H9 (cell line): ENCODE measurements at regions not wholly inside any gene's neighbourhood (a gene's known extent, or its start where the extent isn't known, plus 50 kb on each side); places are given as distances from the start of the nearest gene placed in this dataset.

Experiments
- DNase-seq: peaks from one replicate; pipeline ENCODE4 v3.0.0-alpha.2; 2017
- H2AFZ ChIP-seq: one replicate; pipeline ENCODE4 v1.6.1; 2013; ENCODE audit warnings: mild to moderate bottlenecking, low read length, control low read depth, moderate library complexity
- H2AK5ac ChIP-seq: 2 replicates; pipeline ENCODE4 v1.6.1; 2013; ENCODE audit warnings: low read length, control low read depth, mixed read lengths; ENCODE audit not compliant: insufficient read length
- H2BK120ac ChIP-seq: one replicate; pipeline ENCODE4 v1.6.1; 2013; ENCODE audit warnings: low read depth, mild to moderate bottlenecking, low read length, control low read depth, inconsistent platforms; ENCODE audit not compliant: poor library complexity, severe bottlenecking
- H2BK12ac ChIP-seq: 2 replicates; pipeline ENCODE4 v1.6.1; 2013; ENCODE audit warnings: low read length, control low read depth, mixed read lengths, low read depth; ENCODE audit not compliant: insufficient read length
- H2BK15ac ChIP-seq: 2 replicates; pipeline ENCODE4 v1.6.1; 2013; ENCODE audit warnings: low read depth, low read length, control low read depth
- H2BK20ac ChIP-seq: one replicate; pipeline ENCODE4 v1.6.1; 2013; ENCODE audit warnings: low read depth, mild to moderate bottlenecking, low read length, control low read depth, inconsistent platforms; ENCODE audit not compliant: poor library complexity, severe bottlenecking
- H2BK5ac ChIP-seq: 2 replicates; pipeline ENCODE4 v1.6.1; 2013; ENCODE audit warnings: low read length, control low read depth, mixed read lengths; ENCODE audit not compliant: insufficient read length
- H3K14ac ChIP-seq: 2 replicates; pipeline ENCODE4 v1.6.1; 2013; ENCODE audit warnings: low read length, control low read depth; ENCODE audit not compliant: insufficient read depth
- H3K18ac ChIP-seq: 2 replicates; pipeline ENCODE4 v1.6.1; 2013; ENCODE audit warnings: low read depth, mild to moderate bottlenecking, mixed read lengths, low read length, control low read depth; ENCODE audit not compliant: insufficient read length
- H3K23ac ChIP-seq: 2 replicates; pipeline ENCODE4 v1.6.1; 2013; ENCODE audit warnings: low read length, control low read depth, mixed read lengths, low read depth; ENCODE audit not compliant: insufficient read length
- H3K23me2 ChIP-seq: 2 replicates; pipeline ENCODE4 v1.6.1; 2013; ENCODE audit warnings: low read depth, mild to moderate bottlenecking, mixed read lengths, low read length, control low read depth; ENCODE audit not compliant: insufficient read length, poor library complexity, severe bottlenecking
- H3K27ac ChIP-seq: 2 replicates; pipeline ENCODE4 v1.5.1; 2013; ENCODE audit warnings: low read length, control low read depth, mixed read lengths, low read depth; ENCODE audit not compliant: insufficient read length
- H3K27me3 ChIP-seq: 2 replicates; pipeline ENCODE4 v1.6.1; 2013; ENCODE audit warnings: low read length, control low read depth, inconsistent platforms; ENCODE audit not compliant: insufficient read depth
- H3K4ac ChIP-seq: 2 replicates; pipeline ENCODE4 v1.6.1; 2013; ENCODE audit warnings: low read depth, mild to moderate bottlenecking, control low read depth, inconsistent platforms, low read length, moderate library complexity
- H3K4me1 ChIP-seq: 2 replicates; pipeline ENCODE4 v1.6.1; 2013; ENCODE audit warnings: low read length, control low read depth, inconsistent platforms; ENCODE audit not compliant: insufficient read depth
- H3K4me2 ChIP-seq: 2 replicates; pipeline ENCODE4 v1.6.1; 2013; ENCODE audit warnings: low read length, control low read depth, mixed read lengths; ENCODE audit not compliant: insufficient read length, insufficient read depth
- H3K56ac ChIP-seq: 2 replicates; pipeline ENCODE4 v1.6.1; 2013; ENCODE audit warnings: low read depth, mild to moderate bottlenecking, mixed read lengths, low read length, control low read depth; ENCODE audit not compliant: insufficient read length
- H3K79me1 ChIP-seq: 2 replicates; pipeline ENCODE4 v1.6.1; 2013; ENCODE audit warnings: low read depth, mild to moderate bottlenecking, moderate library complexity, low read length, control low read depth, inconsistent platforms; ENCODE audit not compliant: insufficient read depth, poor library complexity, severe bottlenecking
- H3K79me2 ChIP-seq: 2 replicates; pipeline ENCODE4 v1.6.1; 2013; ENCODE audit warnings: low read length, control low read depth, inconsistent platforms; ENCODE audit not compliant: insufficient read depth
- H3K9ac ChIP-seq: 2 replicates; pipeline ENCODE4 v1.6.1; 2013; ENCODE audit warnings: low read length, control low read depth, mixed read lengths; ENCODE audit not compliant: insufficient read length; ENCODE audit errors: extremely low read depth
- H3K9me3 ChIP-seq: one replicate; pipeline ENCODE4 v1.6.1; 2013; ENCODE audit warnings: low read depth, low read length, inconsistent platforms; ENCODE audit not compliant: control insufficient read depth
- H3T11ph ChIP-seq: one replicate; pipeline ENCODE4 v1.6.1; 2013; ENCODE audit warnings: mild to moderate bottlenecking, low read length, control low read depth, inconsistent platforms
- H4K20me1 ChIP-seq: one replicate; pipeline ENCODE4 v1.6.1; 2013; ENCODE audit not compliant: control insufficient read depth, insufficient read length, insufficient read depth
- H4K5ac ChIP-seq: 2 replicates; pipeline ENCODE4 v1.6.1; 2013; ENCODE audit warnings: low read depth, mild to moderate bottlenecking, mixed read lengths, low read length, control low read depth; ENCODE audit not compliant: insufficient read length
- H4K8ac ChIP-seq: replicated peaks from 2 replicates; pipeline ENCODE4 v1.6.1; 2013; ENCODE audit warnings: low read length, control low read depth, mixed read lengths, low read depth; ENCODE audit not compliant: insufficient read length
- H4K91ac ChIP-seq: 2 replicates; pipeline ENCODE4 v1.6.1; 2013; ENCODE audit warnings: low read depth, mild to moderate bottlenecking, moderate library complexity, mixed read lengths, low read length, control low read depth; ENCODE audit not compliant: insufficient read length
- H3K27ac Mint-ChIP-seq, 3 experiments: 2 replicates in 2 of 3; 3 replicates in 1 of 3; pipeline ENCODE4 v1.8.0; 2020 to 2021; ENCODE audit warnings: mixed read lengths in 3 of 3, mild to moderate bottlenecking in 1 of 3, moderate library complexity in 1 of 3
- H3K27me3 Mint-ChIP-seq: 2 replicates; pipeline ENCODE4 v1.8.0; 2021; ENCODE audit warnings: low read depth, mild to moderate bottlenecking, moderate library complexity, mixed read lengths
- H3K36me3 Mint-ChIP-seq, 3 experiments: 2 replicates in 2 of 3; 3 replicates in 1 of 3; pipeline ENCODE4 v1.8.0; 2020 to 2021; ENCODE audit warnings: low read depth in 3 of 3, mixed read lengths in 3 of 3; ENCODE audit not compliant: insufficient read depth in 1 of 3
- H3K4me1 Mint-ChIP-seq, 2 experiments: 2 replicates each; pipeline ENCODE4 v1.8.0; 2020; ENCODE audit warnings: mixed read lengths in 2 of 2
- H3K4me3 Mint-ChIP-seq, 2 experiments: 2 replicates in 1 of 2; 3 replicates in 1 of 2; pipeline ENCODE4 v1.8.0; 2020 to 2021; ENCODE audit warnings: mild to moderate bottlenecking in 2 of 2, mixed read lengths in 2 of 2, moderate library complexity in 1 of 2
- H3K9me3 Mint-ChIP-seq, 2 experiments: 2 replicates in 1 of 2; 3 replicates in 1 of 2; pipeline ENCODE4 v1.8.0; 2020; ENCODE audit warnings: mild to moderate bottlenecking in 2 of 2, mixed read lengths in 2 of 2, moderate library complexity in 1 of 2
- CTCF ChIP-seq: fragments of 200-600 bp; sonication (generic); conservative IDR thresholded peaks from 3 replicates; pipeline ENCODE4 v1.8.0; 2021; ENCODE audit warnings: antibody characterized with exemption, mild to moderate bottlenecking
- WGBS: extraction: QIAGEN DNeasy Blood & Tissue Kit; methylation state at CpG from one replicate; pipeline ENCODE4 v1.1.7; 2013; ENCODE audit warnings: missing lambda C conversion rate, low lambda C conversion rate, mixed read lengths; ENCODE audit not compliant: insufficient read length; ENCODE audit errors: extremely low coverage; 5-methylcytosine and 5-hydroxymethylcytosine counted together

- Mint-ChIP-seq H3K36me3 (no peaks in the 10 kb centered on the region; a peak in 1 of 7 replicates), H3K4me1 (peaks cover 9 to 10% of the 10 kb centered on the region in 2 experiments), H3K4me3 (no peak overlapping the region), H3K9me3 (peaks cover 0 to 8% of the 10 kb centered on the region in 2 experiments; a peak in 3 of 5 replicates), H3K27ac (no peak overlapping the region), H3K27me3 (no peaks in the 10 kb centered on the region)
- Histone ChIP-seq H2BK5ac (no peak overlapping the region), H3T11ph (no peak overlapping the region), H2BK15ac (no peak overlapping the region), H4K5ac (no peak overlapping the region), H2AFZ (no peak overlapping the region), H3K23ac (no peak overlapping the region), H3K79me1 (no peaks in the 10 kb centered on the region), H2AK5ac (no peak overlapping the region), H3K4me1 (no peaks in the 10 kb centered on the region), H3K9me3 (no peaks in the 10 kb centered on the region), H2BK120ac (no peak overlapping the region), H3K27ac (no peak overlapping the region), H2BK12ac (no peak overlapping the region), H4K91ac (no peak overlapping the region), H3K18ac (no peak overlapping the region), H3K23me2 (no peaks in the 10 kb centered on the region), H3K79me2 (no peaks in the 10 kb centered on the region), H3K27me3 (no peaks in the 10 kb centered on the region), H4K8ac (no peak overlapping the region), H3K56ac (no peak overlapping the region), H3K9ac (no peak overlapping the region), H4K20me1 (no peaks in the 10 kb centered on the region), H3K14ac (no peak overlapping the region), H2BK20ac (no peak overlapping the region), H3K4me2 (no peak overlapping the region), H3K4ac (no peak overlapping the region)
- no peak for DNase-seq
- TF ChIP-seq CTCF, result no peak
- no CpG with 5 or more reads among the region's 1 CpG for WGBS
Measured at GRCh38 chr4:82076359-82076758, 297.4 kb downstream of the HNRNPD start.
